ENCODE measurements at regions not wholly inside any gene's neighbourhood (a gene's known extent, or its start where the extent isn't known, plus 50 kb on each side); places are given as distances from the start of the nearest gene placed in this dataset.

DNA sequence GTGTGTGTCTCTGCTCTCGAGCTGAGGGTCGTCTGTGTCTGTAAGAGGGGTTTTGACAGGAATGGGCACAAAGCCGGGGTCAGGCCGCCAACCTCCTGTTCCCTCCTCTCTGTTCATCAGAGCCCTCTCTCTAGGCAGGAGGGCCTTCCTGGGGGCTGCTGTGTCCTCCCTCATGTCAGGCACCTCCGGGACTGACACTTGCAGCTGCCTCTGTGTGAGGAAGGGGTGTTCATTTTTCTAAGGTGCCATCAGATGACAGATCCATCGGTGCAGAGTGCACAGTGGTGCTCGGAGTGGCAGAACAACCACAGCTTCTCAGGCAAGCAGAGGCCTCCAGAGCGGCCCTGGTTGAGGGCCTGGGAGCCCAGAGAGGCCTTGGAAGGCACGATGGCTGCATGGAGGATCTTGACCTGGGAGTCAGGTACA, 265.4 kb upstream of the B3GAT1 start:
- Mint-ChIP-seq H3K27me3 (peaks cover 6% of the 10 kb centered on the region), H3K27ac (no peak overlapping the region), H3K9me3 (no peaks in the 10 kb centered on the region), H3K4me1 (no peaks in the 10 kb centered on the region), H3K4me3 (no peak overlapping the region)
- ATAC-seq (no peak), DNase-seq (no peak)

GRCh38 chr11:134676516-134677287, 264.7 kb upstream of the B3GAT1 start:
- Mint-ChIP-seq H3K27me3 (no peaks in the 10 kb centered on the region), H3K9me3 (no peaks in the 10 kb centered on the region), H3K4me1 (no peaks in the 10 kb centered on the region), H3K27ac (no peak overlapping the region), H3K4me3 (no peak overlapping the region)
- DNase-seq, result no peak
- no peak for ATAC-seq

- Mint-ChIP-seq H3K4me1 (no peaks in the 10 kb centered on the region), H3K27ac (no peak overlapping the region), H3K27me3 (peaks cover 3% of the 10 kb centered on the region), H3K9me3 (no peaks in the 10 kb centered on the region), H3K4me3 (no peak overlapping the region)
- ATAC-seq, result no peak
- DNase-seq, result no peak
Observed at GRCh38 chr11:134675983-134676382, 263.9 kb upstream of the B3GAT1 start.

DNA sequence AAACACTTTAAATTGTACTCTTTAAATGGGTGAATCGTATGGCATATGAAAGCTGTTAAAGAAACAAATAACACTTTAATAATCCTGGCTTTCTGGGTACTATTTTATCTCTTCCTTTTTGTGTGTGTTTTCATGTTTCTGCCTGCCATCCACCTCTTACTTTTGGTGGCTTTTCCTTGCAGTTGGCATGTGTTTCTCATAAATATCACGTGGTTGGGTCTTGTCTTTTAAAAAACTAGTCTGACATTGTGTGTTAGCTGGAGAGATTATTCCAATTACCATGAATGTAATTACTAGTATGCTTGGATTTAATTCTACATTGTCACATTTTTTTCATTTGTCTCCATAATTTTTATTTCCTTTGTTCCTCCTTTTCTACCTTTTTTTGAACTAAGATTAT, 262.9 kb upstream of the B3GAT1 start:
- Mint-ChIP-seq H3K4me3 (no peak overlapping the region), H3K9me3 (no peaks in the 10 kb centered on the region), H3K4me1 (no peaks in the 10 kb centered on the region), H3K27me3 (peaks cover 13% of the 10 kb centered on the region), H3K27ac (no peak overlapping the region)
- no peak for ATAC-seq
- DNase-seq, result no peak

- Mint-ChIP-seq H3K27ac (peak overlapping the region in 1 of 2 donors; percentile 38), H3K9me3 (no peaks in the 10 kb centered on the region), H3K4me3 (no peak overlapping the region), H3K27me3 (peaks cover 32% of the 10 kb centered on the region), H3K4me1 (no peaks in the 10 kb centered on the region)
- DNase-seq (no peak), ATAC-seq (no peak)
Observed at GRCh38 chr11:134670961-134671370, 258.9 kb upstream of the B3GAT1 start.

- no peak for ATAC-seq
Observed at GRCh38 chr11:134670247-134670782, 258.3 kb upstream of the B3GAT1 start.

GRCh38 chr11:134669796-134670195, 257.8 kb upstream of the B3GAT1 start:
- Mint-ChIP-seq H3K4me1 (no peaks in the 10 kb centered on the region), H3K4me3 (no peak overlapping the region), H3K27ac (no peak overlapping the region), H3K9me3 (no peaks in the 10 kb centered on the region), H3K27me3 (peaks cover 32% of the 10 kb centered on the region)
- ATAC-seq (no peak), DNase-seq (no peak)

More at GRCh38 chr11:134670247-134670782, 258.3 kb upstream of the B3GAT1 start:
- H3K27me3 Mint-ChIP-seq, result peaks cover 32% of the 10 kb centered on the region
- no peak for DNase-seq
- no peak overlapping the region for H3K27ac Mint-ChIP-seq
- no peak overlapping the region for H3K4me3 Mint-ChIP-seq
- H3K4me1 Mint-ChIP-seq, result no peaks in the 10 kb centered on the region
- no peaks in the 10 kb centered on the region for H3K9me3 Mint-ChIP-seq

GRCh38 chr11:134668796-134669195, 256.8 kb upstream of the B3GAT1 start:
- no peak for ATAC-seq
- Mint-ChIP-seq H3K9me3 (no peaks in the 10 kb centered on the region), H3K27ac (no peak overlapping the region), H3K27me3 (peaks cover 32% of the 10 kb centered on the region), H3K4me3 (no peak overlapping the region), H3K4me1 (no peaks in the 10 kb centered on the region)
- no peak for DNase-seq

- Mint-ChIP-seq H3K27ac (no peak overlapping the region), H3K4me1 (no peaks in the 10 kb centered on the region), H3K27me3 (peaks cover 32% of the 10 kb centered on the region), H3K4me3 (no peak overlapping the region), H3K9me3 (no peaks in the 10 kb centered on the region)
- ATAC-seq (no peak), DNase-seq (no peak)
Observed at GRCh38 chr11:134668076-134668475, 256.0 kb upstream of the B3GAT1 start.

DNA sequence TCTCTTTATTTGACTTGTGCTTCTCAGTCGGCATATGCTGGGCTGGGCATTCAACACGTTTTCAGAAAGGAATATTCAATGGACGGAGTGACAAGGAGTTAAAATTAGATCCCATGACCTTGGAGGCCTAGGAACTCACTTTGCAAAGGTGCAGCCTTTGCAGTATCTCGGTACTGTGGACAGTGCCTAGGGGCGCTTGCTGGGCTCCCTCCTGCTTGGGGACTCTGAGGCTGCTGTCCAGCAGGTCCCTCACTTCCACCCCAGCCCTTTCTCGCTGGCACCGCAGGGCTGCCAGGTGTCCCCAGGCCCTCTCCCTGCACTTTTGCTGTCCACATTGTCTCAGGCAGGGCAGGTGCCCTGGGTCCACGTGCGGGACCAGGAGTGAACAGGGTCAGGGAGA, 255.5 kb upstream of the B3GAT1 start:
- Mint-ChIP-seq H3K9me3 (peaks cover 0 to 5% of the 10 kb centered on the region in 2 donors), H3K27ac (no peak overlapping the region), H3K27me3 (peaks cover 32% of the 10 kb centered on the region), H3K4me1 (no peaks in the 10 kb centered on the region), H3K4me3 (no peak overlapping the region)
- DNase-seq (no peak), ATAC-seq (no peak)

DNA sequence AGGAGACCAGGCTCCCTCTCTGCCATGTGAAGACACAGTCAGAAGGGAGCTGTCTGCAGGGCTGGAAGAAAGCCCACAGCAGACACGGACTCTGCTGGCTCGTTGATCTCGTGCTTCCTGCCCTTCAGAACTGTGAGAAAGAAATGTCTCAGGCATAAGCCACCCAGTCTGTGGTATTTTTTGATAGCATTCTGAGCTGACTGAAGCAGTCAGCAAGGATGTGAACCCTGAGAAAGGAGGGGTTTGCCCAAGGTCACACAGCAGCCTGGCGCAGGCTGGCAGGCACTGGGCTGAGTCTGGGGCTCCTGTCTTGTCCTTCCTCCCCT, 255.1 kb upstream of the B3GAT1 start:
- no peak overlapping the region for H3K27ac Mint-ChIP-seq

DNA sequence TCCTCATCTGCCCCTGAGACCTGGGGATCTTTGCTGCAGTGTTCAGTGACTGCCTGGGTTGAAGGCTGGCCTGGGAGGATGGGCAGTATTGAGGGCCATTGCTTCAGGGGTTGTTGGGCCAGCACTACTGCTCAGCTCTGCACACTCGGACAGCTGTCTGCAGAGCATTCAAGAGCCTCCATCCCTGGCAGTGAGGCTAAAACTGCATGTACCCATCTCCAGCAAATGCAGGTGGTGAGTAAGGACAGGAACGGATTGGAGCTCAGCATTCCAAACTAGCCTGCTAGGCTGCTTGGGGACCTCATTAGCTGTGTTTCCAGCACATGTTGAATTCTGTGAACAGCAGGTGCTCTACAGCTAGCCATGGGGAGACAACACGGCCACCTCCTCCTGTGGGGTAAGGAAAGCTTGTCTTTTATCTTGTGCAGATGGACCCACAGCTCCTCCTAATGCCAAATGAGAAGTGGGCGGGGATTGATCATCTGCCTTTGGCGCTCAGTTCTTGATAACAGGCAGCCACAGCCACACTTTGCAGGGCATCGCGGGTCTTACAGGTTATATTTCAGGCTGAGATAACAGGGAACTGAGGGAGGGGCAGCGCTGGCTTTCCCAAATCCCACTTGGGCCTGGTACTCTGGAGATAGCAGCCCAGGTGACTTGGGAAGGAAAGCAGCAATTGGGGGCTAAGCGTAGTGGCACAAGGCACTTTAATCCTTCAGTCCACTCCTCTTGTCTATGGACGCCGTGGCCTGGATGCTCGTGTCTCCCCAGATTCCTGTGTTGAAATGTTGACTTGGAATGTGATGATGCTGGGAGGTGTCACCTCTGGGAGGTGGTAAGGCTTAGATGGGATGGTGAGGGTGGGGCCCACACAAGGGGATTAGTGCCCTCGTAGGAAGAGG, 254.5 kb upstream of the B3GAT1 start:
- no peak for ATAC-seq
- no peak overlapping the region for H3K4me3 Mint-ChIP-seq

More for the DNA sequence above, 255.1 kb upstream of the B3GAT1 start:
- Mint-ChIP-seq H3K4me3 (no peak overlapping the region), H3K27me3 (peaks cover 32% of the 10 kb centered on the region), H3K4me1 (no peaks in the 10 kb centered on the region), H3K9me3 (peaks cover 0 to 9% of the 10 kb centered on the region in 2 donors)
- no peak for ATAC-seq
- DNase-seq, result no peak

DNA sequence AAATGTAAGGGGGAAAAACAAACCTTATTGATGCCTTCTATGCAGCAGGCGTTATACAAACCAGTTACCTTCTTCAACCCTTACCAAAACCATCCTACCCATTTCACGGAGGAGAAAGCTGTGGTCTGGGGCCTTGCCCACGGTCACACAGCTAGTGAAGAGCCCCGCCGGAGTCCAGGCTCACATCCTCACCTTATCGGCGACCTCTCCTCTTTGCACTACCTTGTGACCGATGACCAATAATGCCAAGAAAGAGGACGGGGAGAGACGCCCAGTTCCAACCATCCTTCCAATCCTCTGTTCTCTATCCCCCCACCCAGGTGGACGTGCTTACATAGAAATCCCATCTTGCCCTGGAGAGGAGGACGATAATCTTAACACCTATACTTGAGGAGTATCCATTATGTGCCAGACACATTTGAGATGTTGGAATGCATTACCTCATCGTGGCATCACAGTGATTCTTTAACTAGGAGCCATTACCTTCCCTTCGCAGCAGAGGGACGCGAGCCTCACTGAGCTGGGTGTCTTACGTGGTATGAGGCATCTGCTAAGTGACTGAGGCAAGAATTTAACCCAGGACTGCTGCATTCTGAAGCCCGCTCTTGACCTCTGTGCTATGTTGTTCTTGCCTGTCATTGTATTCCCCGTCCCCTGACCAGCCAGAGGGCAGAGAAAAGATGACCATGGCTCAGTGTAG, 253.7 kb upstream of the B3GAT1 start:
- Mint-ChIP-seq H3K4me1 (no peaks in the 10 kb centered on the region), H3K27me3 (peaks cover 26% of the 10 kb centered on the region), H3K4me3 (no peak overlapping the region), H3K27ac (no peak overlapping the region), H3K9me3 (peaks cover 0 to 21% of the 10 kb centered on the region in 2 donors)
- DNase-seq (no peak), ATAC-seq (no peak)

More for the DNA sequence above, 254.5 kb upstream of the B3GAT1 start:
- Mint-ChIP-seq H3K27ac (no peak overlapping the region), H3K9me3 (peaks cover 0 to 15% of the 10 kb centered on the region in 2 donors), H3K4me1 (no peaks in the 10 kb centered on the region), H3K27me3 (peaks cover 32% of the 10 kb centered on the region)
- no peak for DNase-seq

DNA sequence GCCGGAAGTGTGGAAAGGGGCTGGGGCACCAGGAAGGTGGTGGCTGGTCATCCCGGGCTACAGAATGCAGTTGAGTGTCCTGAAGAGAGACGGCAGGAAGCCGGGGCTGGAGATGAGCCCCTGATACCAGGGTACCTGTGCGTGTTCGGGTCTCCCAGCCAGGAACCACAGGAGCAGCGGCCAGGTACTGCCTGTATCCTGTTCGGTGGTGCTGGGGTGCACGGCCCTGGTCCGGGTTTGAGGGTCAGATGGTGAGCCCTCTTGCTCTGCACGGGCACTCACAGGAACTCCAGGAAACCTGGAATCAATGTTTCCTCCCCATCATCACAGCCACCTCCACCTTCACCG, 253.1 kb upstream of the B3GAT1 start:
- DNase-seq, result no peak
- Mint-ChIP-seq H3K27ac (no peak overlapping the region), H3K27me3 (peaks cover 20% of the 10 kb centered on the region), H3K9me3 (peaks cover 0 to 27% of the 10 kb centered on the region in 2 donors), H3K4me1 (no peaks in the 10 kb centered on the region), H3K4me3 (no peak overlapping the region)
- no peak for ATAC-seq

DNA sequence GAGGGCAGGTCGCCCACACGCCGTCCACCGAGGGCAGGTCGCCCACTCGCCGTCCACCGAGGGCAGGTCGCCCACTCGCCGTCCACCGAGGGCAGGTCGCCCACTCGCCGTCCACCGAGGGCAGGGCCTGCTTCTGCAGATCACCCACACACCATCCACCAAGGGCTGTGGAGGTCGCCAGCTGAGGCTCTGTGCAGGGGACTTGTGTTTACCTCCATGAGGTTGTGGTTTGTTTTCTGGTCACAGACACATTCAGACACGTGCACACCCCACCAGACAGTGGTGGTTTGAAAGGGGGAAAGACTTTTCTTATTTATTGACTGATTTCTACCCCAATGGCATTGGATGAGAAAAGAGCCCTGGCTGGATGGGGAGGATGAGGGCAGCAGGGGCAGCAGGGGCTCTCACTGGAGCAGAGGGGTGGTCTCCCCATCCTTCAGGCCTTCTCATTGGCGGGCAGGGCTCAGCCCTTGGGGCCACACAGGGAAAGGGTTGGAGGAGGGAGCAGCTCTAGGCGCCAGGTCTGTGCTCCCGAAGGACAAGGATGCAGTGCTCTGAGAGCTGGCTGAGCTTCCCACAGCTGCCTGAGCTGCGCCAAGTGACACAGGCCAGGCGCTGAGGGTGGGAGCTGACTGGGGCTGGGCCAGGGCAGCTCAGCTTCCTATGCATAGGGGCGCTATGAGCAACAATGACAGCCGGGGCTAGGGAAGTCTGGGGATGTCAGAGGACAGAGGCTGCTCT, 252.6 kb upstream of the B3GAT1 start:
- peaks cover 0 to 32% of the 10 kb centered on the region in 2 donors for H3K9me3 Mint-ChIP-seq
- H3K27me3 Mint-ChIP-seq, result peaks cover 15% of the 10 kb centered on the region
- H3K4me3 Mint-ChIP-seq, result no peak overlapping the region
- ATAC-seq (no peak), DNase-seq (no peak)
- H3K27ac Mint-ChIP-seq, result no peak overlapping the region
- no peaks in the 10 kb centered on the region for H3K4me1 Mint-ChIP-seq
